BE2C (cell line): ENCODE measurements at regions not wholly inside any gene's neighbourhood (a gene's known extent, or its start where the extent isn't known, plus 50 kb on each side); places are given as distances from the start of the nearest gene placed in this dataset.

ENCODE experiments used
- DNase-seq: peaks from one replicate; pipeline ENCODE4 v3.0.0-alpha.2; 2020
- H3K27me3 ChIP-seq: fragments of 250-450 bp; sonication (Bioruptor Pico); 2 replicates; pipeline ENCODE4 v1.5.1; 2020; ENCODE audit warnings: mild to moderate bottlenecking
- H3K36me3 ChIP-seq: fragments of 250-450 bp; sonication (Bioruptor Pico); 2 replicates; pipeline ENCODE4 v1.5.1; 2020; ENCODE audit warnings: mild to moderate bottlenecking
- H3K4me1 ChIP-seq: fragments of 250-450 bp; sonication (Bioruptor Pico); 2 replicates; pipeline ENCODE4 v1.5.1; 2020
- H3K4me3 ChIP-seq: 2 replicates; pipeline ENCODE4 v1.5.1; 2011; ENCODE audit warnings: low read depth, low read length
- H3K9me3 ChIP-seq: fragments of 250-450 bp; sonication (Bioruptor Pico); 2 replicates; pipeline ENCODE4 v1.5.1; 2020
- TF ChIP-seq, protein P1 (sequence below): IDR thresholded peaks from 2 replicates; pipeline ENCODE4 v1.5.1; 2012; ENCODE audit warnings: mild to moderate bottlenecking, low read depth, low read length

DNA sequence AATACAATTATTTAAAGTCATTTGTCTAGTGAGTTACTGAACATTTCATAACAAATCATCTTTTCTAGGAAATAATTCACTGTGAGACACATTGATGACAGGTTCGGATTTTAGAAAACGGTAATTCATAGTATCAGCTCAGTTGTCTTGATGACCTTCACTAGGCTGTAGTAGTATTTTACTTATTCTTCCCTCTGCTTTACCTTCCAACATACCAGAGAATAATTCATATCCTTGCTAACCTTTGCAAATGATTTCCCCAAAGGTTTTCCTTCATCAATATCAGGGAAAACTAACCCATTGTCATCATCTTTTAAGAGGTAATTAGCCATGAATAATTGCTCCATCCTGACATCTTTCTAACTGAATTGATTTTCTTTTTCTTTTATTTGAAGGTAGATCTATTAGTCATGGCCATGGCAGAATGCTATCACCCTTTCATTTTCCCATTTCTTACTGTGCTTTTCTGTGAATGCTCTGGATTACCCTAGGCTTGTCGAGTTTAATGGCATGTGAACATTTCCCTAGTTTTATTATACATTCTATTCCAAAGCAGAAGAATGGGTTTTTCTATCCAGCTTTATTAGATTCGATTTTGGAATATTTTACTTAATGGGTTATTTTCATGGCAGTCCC, 299.2 kb downstream of the OLFM4 start:
- Histone ChIP-seq H3K4me1 (no peaks in the 10 kb centered on the region), H3K4me3 (no peak overlapping the region), H3K9me3 (no peaks in the 10 kb centered on the region), H3K27me3 (no peaks in the 10 kb centered on the region), H3K36me3 (no peaks in the 10 kb centered on the region)
- no peak for DNase-seq
- TF ChIP-seq, protein P1, sequence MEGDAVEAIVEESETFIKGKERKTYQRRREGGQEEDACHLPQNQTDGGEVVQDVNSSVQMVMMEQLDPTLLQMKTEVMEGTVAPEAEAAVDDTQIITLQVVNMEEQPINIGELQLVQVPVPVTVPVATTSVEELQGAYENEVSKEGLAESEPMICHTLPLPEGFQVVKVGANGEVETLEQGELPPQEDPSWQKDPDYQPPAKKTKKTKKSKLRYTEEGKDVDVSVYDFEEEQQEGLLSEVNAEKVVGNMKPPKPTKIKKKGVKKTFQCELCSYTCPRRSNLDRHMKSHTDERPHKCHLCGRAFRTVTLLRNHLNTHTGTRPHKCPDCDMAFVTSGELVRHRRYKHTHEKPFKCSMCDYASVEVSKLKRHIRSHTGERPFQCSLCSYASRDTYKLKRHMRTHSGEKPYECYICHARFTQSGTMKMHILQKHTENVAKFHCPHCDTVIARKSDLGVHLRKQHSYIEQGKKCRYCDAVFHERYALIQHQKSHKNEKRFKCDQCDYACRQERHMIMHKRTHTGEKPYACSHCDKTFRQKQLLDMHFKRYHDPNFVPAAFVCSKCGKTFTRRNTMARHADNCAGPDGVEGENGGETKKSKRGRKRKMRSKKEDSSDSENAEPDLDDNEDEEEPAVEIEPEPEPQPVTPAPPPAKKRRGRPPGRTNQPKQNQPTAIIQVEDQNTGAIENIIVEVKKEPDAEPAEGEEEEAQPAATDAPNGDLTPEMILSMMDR, result no peak

DNA sequence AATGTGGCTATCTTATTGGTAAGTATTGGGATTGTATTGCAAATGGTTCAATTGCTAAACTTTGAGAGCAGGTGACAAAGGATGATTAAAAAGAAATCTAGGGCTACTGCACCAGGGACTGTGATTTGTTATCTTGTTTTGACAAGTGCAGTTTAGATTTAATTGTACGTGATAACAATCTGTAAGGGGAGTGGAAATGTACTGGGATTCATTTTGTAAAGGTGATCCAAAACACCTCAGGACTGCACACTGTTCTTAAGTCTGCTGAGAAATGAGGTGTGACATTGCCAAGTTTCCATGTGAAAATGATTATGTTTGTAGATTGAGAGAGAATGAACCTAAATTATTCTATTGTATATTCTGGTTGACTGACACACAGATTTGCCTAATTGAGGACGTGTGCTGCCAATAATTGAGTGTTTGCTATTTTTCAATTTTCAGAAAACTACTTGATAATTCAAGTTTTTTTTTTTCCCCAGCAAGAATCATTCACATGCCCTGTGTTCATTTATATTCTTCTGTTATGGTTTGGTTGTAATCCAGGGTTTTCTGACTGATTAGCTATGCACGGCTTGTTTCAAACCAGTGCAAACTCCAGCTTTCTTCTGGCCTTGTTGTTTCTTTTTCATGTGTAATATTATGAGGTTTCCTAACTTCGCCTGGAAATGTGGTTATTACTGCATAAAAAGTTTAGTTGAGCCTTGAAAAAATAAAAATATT, 308.0 kb downstream of the OLFM4 start:
- Histone ChIP-seq H3K4me3 (no peak overlapping the region), H3K27me3 (no peaks in the 10 kb centered on the region), H3K4me1 (no peaks in the 10 kb centered on the region), H3K9me3 (no peaks in the 10 kb centered on the region), H3K36me3 (no peaks in the 10 kb centered on the region)
- TF ChIP-seq, protein P1, result no peak
- DNase-seq, result no peak

DNA sequence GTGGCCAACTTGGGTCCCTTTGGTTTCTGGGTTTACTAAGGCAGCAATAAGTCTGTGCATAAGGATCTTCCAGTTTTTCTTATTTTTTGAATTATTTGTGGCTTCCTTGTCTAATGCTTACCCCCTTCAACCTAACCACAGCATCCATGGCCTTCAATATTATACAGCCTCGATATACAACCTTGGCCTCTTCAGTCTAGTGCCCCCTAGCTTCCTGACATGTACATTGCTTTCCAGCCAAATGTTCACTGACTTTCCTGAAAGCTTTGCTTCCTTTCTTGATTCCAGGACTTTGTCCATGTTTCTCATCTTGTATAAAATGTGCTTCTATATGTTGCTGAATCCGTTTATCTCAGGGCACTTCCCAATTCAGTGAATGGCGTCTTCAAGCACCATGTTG, 310.1 kb downstream of the OLFM4 start:
- no peaks in the 10 kb centered on the region for H3K36me3 ChIP-seq
- H3K9me3 ChIP-seq, result no peaks in the 10 kb centered on the region
- TF ChIP-seq, protein P1, result peak; percentile 26; the same call in 1 of the 2 replicates
- H3K4me1 ChIP-seq, result no peaks in the 10 kb centered on the region
- H3K27me3 ChIP-seq, result no peaks in the 10 kb centered on the region
- no peak overlapping the region for H3K4me3 ChIP-seq
- DNase-seq, result no peak

DNA sequence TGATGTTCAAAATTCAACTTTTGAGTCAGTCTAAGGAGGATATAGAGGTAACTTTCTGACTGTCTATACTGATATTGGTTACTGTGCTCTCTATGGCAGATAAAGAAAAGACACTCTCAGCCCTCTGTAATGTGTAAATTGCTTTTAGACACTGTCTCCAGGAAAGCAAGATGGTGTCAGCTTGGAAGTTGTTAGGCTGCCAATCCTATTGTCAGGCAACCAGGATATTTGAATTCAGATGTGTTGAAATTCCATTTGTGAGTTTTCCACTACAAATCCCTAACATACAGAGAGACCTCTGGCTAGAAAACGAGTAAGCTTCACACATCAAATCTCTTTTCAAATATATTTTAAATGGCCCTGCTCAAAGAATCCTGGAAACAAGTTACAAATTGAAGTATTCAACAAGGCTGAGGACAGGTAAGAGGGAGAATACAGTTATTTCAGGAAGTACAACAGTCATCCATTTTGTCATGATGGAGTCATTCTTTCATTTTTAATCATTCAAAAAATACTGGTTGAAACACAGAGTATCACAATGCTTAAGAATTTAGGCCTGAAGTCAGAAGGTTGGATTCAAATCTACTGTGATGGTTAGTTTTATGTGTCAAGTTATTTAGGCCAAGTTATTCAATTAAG, 312.0 kb downstream of the OLFM4 start:
- Histone ChIP-seq H3K4me3 (no peak overlapping the region), H3K27me3 (no peaks in the 10 kb centered on the region), H3K4me1 (no peaks in the 10 kb centered on the region), H3K9me3 (no peaks in the 10 kb centered on the region), H3K36me3 (no peaks in the 10 kb centered on the region)
- TF ChIP-seq, protein P1, result no peak
- no peak for DNase-seq

DNA sequence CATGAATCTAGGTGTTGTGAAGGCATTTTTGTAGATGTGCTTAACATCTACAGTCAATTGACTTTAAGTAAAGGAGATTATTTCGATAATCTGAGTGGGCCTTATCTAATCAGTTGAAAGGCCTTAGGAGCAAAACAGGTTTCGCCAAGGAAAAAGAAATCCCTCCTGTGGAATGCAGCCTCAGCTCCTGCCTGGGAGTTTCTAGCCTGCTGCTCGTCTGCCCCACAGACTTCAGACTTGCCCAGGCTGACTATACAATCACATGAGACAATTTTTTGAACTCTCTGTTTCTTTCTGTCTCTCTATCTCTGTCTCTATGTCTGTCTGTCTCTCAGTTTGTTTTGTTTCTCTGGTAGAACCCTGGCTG, 312.5 kb downstream of the OLFM4 start:
- Histone ChIP-seq H3K36me3 (no peaks in the 10 kb centered on the region), H3K9me3 (no peaks in the 10 kb centered on the region), H3K27me3 (no peaks in the 10 kb centered on the region), H3K4me3 (no peak overlapping the region), H3K4me1 (no peaks in the 10 kb centered on the region)
- DNase-seq, result no peak
- TF ChIP-seq, protein P1, result no peak
